H1 (cell line): ENCODE measurements at regions not wholly inside any gene's neighbourhood (a gene's known extent, or its start where the extent isn't known, plus 50 kb on each side); places are given as distances from the start of the nearest gene placed in this dataset.

Experiments
- CTCF ChIA-PET: fragments of 300-600 bp; sonication (Branson Sonifier 250); formaldehyde crosslinking; loops from one replicate; lab custom pipeline; 2021; ENCODE audit not compliant: partially characterized antibody; lab: Charles Lee
- POLR2A ChIA-PET: fragments of 300-600 bp; sonication (Branson Sonifier 250); formaldehyde crosslinking; loops from one replicate; lab custom pipeline; 2021; ENCODE audit warnings: inconsistent platforms; ENCODE audit not compliant: partially characterized antibody; lab: Charles Lee
- DNase-seq, 2 experiments: peaks; one replicate each; pipeline versions ENCODE4 v3.0.0 to v3.0.0-alpha.2; 2010 to 2022; ENCODE audit warnings: low spot score in 2 of 2, low read depth in 1 of 2, mixed read lengths in 1 of 2
- FAIRE-seq: peaks from 2 replicates; lab custom pipeline; 2011; peaks lifted over from hg19 to GRCh38; lab: Jason Lieb, UNC
- H2AFZ ChIP-seq: 2 replicates; pipeline ENCODE4 v1.8.1; 2012; ENCODE audit warnings: low read length, inconsistent platforms
- H2AK5ac ChIP-seq: 2 replicates; pipeline ENCODE4 v1.6.1; 2013; ENCODE audit warnings: low read depth, low read length
- H2BK120ac ChIP-seq: replicated peaks from 2 replicates; pipeline ENCODE3; 2013; ENCODE audit warnings: low read depth, low read length, inconsistent platforms
- H2BK12ac ChIP-seq: 2 replicates; pipeline ENCODE4 v1.6.1; 2013; ENCODE audit warnings: low read depth, low read length
- H2BK15ac ChIP-seq: 2 replicates; pipeline ENCODE4 v1.6.1; 2013; ENCODE audit warnings: low read length
- H2BK20ac ChIP-seq: 2 replicates; pipeline ENCODE4 v1.6.1; 2013; ENCODE audit warnings: low read length
- H2BK5ac ChIP-seq: 2 replicates; pipeline ENCODE4 v1.6.1; 2013; ENCODE audit warnings: low read depth, low read length
- H3K14ac ChIP-seq: 2 replicates; pipeline ENCODE4 v1.6.1; 2013; ENCODE audit warnings: inconsistent platforms; ENCODE audit not compliant: insufficient read length
- H3K18ac ChIP-seq: 2 replicates; pipeline ENCODE4 v1.6.1; 2013; ENCODE audit warnings: low read length; ENCODE audit errors: extremely low read depth
- H3K23ac ChIP-seq: 2 replicates; pipeline ENCODE4 v1.6.1; 2013; ENCODE audit warnings: inconsistent platforms; ENCODE audit not compliant: insufficient read length
- H3K23me2 ChIP-seq: 2 replicates; pipeline ENCODE4 v1.6.1; 2013; ENCODE audit warnings: low read depth, low read length
- H3K27ac ChIP-seq: 2 replicates; pipeline ENCODE4 v1.6.1; 2011; ENCODE audit warnings: low read depth, low read length, inconsistent platforms
- H3K27me3 ChIP-seq, 4 experiments: replicated peaks in 1 of 4; 1 replicate in 1 of 4; 2 replicates in 3 of 4; pipeline versions ENCODE4 v1.6.1 to v1.8.1; 2011 to 2013; ENCODE audit warnings: low read length in 3 of 4, mild to moderate bottlenecking in 3 of 4, inconsistent platforms in 2 of 4, mixed read lengths in 2 of 4, moderate library complexity in 1 of 4; ENCODE audit not compliant: control insufficient read depth in 3 of 4, insufficient read depth in 3 of 4; ENCODE audit errors: extremely low read depth in 1 of 4
- H3K36me3 ChIP-seq, 4 experiments: 2 replicates each; pipeline versions ENCODE4 v1.6.1 to v1.8.1; 2011 to 2013; ENCODE audit warnings: mild to moderate bottlenecking in 4 of 4, low read length in 3 of 4, moderate library complexity in 2 of 4, control low read depth in 1 of 4, inconsistent platforms in 1 of 4; ENCODE audit not compliant: insufficient read depth in 4 of 4, control insufficient read depth in 2 of 4
- H3K4ac ChIP-seq: replicated peaks from 2 replicates; pipeline ENCODE3; 2013; ENCODE audit warnings: low read length, low read depth, mixed read lengths, inconsistent platforms; ENCODE audit not compliant: insufficient read length
- H3K4me1 ChIP-seq, 4 experiments: replicated peaks in 1 of 4; 1 replicate in 1 of 4; 2 replicates in 3 of 4; pipeline versions ENCODE4 v1.6.1 to v1.8.1; 2011 to 2013; ENCODE audit warnings: low read length in 3 of 4, inconsistent platforms in 2 of 4, mixed read lengths in 1 of 4; ENCODE audit not compliant: insufficient read depth in 4 of 4, control insufficient read depth in 3 of 4
- H3K4me2 ChIP-seq, 2 experiments: 2 replicates each; pipeline versions ENCODE4 v1.6.1 to v1.8.1; 2011 to 2013; ENCODE audit warnings: low read depth in 2 of 2, low read length in 2 of 2, control low read depth in 1 of 2, inconsistent platforms in 1 of 2, mild to moderate bottlenecking in 1 of 2; ENCODE audit not compliant: insufficient read depth in 1 of 2
- H3K4me3 ChIP-seq, 4 experiments: fragments of 200-600, 300-600 bp in 1 of 4; sonication (generic), shearing (Covaris generic), sonication (Bioruptor Twin) in 1 of 4; 2 replicates each; pipeline versions ENCODE4 v1.5.1 to v1.8.1; 2011 to 2016; ENCODE audit warnings: low read length in 4 of 4, low read depth in 3 of 4, control low read depth in 2 of 4, inconsistent platforms in 2 of 4, mild to moderate bottlenecking in 2 of 4, mixed read lengths in 1 of 4, moderate library complexity in 1 of 4; ENCODE audit not compliant: insufficient read depth in 2 of 4; ENCODE audit errors: extremely low read depth in 1 of 4
- H3K56ac ChIP-seq: replicated peaks from 2 replicates; pipeline ENCODE3; 2013; ENCODE audit warnings: low read depth, mild to moderate bottlenecking, mixed read lengths, low read length, inconsistent platforms; ENCODE audit not compliant: insufficient read length
- H3K79me1 ChIP-seq: 2 replicates; pipeline ENCODE4 v1.6.1; 2013; ENCODE audit warnings: low read depth, low read length, control low read depth
- H3K79me2 ChIP-seq, 2 experiments: 2 replicates each; pipeline versions ENCODE4 v1.6.1 to v1.8.1; 2012 to 2013; ENCODE audit warnings: low read length in 2 of 2, mild to moderate bottlenecking in 2 of 2, inconsistent platforms in 1 of 2; ENCODE audit not compliant: insufficient read depth in 2 of 2, control insufficient read depth in 1 of 2
- H3K9ac ChIP-seq, 4 experiments: replicated peaks in 1 of 4; 1 replicate in 1 of 4; 2 replicates in 3 of 4; pipeline versions ENCODE4 v1.6.1 to v1.8.1; 2011 to 2013; ENCODE audit warnings: low read depth in 3 of 4, low read length in 3 of 4, control low read depth in 2 of 4, mild to moderate bottlenecking in 2 of 4, moderate library complexity in 2 of 4, inconsistent platforms in 1 of 4; ENCODE audit errors: extremely low read depth in 1 of 4
- H3K9me3 ChIP-seq, 2 experiments: 2 replicates each; pipeline versions ENCODE4 v1.6.1 to v1.8.1; 2012 to 2013; ENCODE audit warnings: mild to moderate bottlenecking in 2 of 2, moderate library complexity in 2 of 2, control low read depth in 1 of 2, inconsistent platforms in 1 of 2, low read depth in 1 of 2, low read length in 1 of 2, mixed read lengths in 1 of 2; ENCODE audit not compliant: insufficient read depth in 2 of 2
- H4K20me1 ChIP-seq, 2 experiments: replicated peaks in 1 of 2; 2 replicates each; pipeline versions ENCODE3 to v1.8.1; 2011 to 2013; ENCODE audit warnings: inconsistent platforms in 2 of 2, low read length in 2 of 2, mild to moderate bottlenecking in 1 of 2; ENCODE audit not compliant: insufficient read depth in 2 of 2, control insufficient read depth in 1 of 2
- H4K5ac ChIP-seq: 2 replicates; pipeline ENCODE4 v1.6.1; 2013; ENCODE audit warnings: low read length, low read depth, mixed read lengths, inconsistent platforms; ENCODE audit not compliant: insufficient read length
- H4K8ac ChIP-seq: 2 replicates; pipeline ENCODE4 v1.8.0; 2013; ENCODE audit warnings: mild to moderate bottlenecking, moderate library complexity, low read length, inconsistent platforms; ENCODE audit not compliant: insufficient read depth; ENCODE audit errors: extremely low read depth
- H4K91ac ChIP-seq: replicated peaks from 2 replicates; pipeline ENCODE3; 2013; ENCODE audit warnings: low read length, mixed read lengths, inconsistent platforms; ENCODE audit not compliant: insufficient read length
- ATF2 ChIP-seq: IDR thresholded peaks from 2 replicates; pipeline ENCODE4 v1.6.1; 2012; ENCODE audit warnings: low read length, inconsistent platforms
- FOSL1 ChIP-seq: IDR thresholded peaks from 2 replicates; pipeline ENCODE4 v1.6.1; 2011; ENCODE audit warnings: mild to moderate bottlenecking, low read depth, low read length, moderate library complexity; ENCODE audit not compliant: insufficient read depth
- HDAC6 ChIP-seq: IDR thresholded peaks from one replicate; pipeline ENCODE4 v1.7.1; 2012; ENCODE audit warnings: low read depth, mild to moderate bottlenecking, inconsistent platforms, low read length, moderate library complexity
- JUND ChIP-seq: IDR thresholded peaks from 2 replicates; pipeline ENCODE4 v1.6.1; 2011; ENCODE audit warnings: mild to moderate bottlenecking, improper control_type of control experiment, low read length
- KDM4A ChIP-seq: IDR thresholded peaks from one replicate; pipeline ENCODE4 v1.7.1; 2012; ENCODE audit warnings: low read depth, mild to moderate bottlenecking, moderate library complexity, low read length, inconsistent platforms; ENCODE audit not compliant: severe bottlenecking
- MAX ChIP-seq: IDR thresholded peaks from 2 replicates; pipeline ENCODE4 v1.6.1; 2012; ENCODE audit warnings: inconsistent platforms
- TEAD4 ChIP-seq: IDR thresholded peaks from 2 replicates; pipeline ENCODE4 v1.6.1; 2012; ENCODE audit warnings: low read depth, low read length, inconsistent platforms, mixed read lengths
- ZNF274 ChIP-seq: IDR thresholded peaks from 2 replicates; pipeline ENCODE4 v1.7.0; 2012; ENCODE audit warnings: low read length, borderline replicate concordance; ENCODE audit errors: extremely low read depth
- WGBS, 2 experiments: shearing (Covaris generic) in 1 of 2; methylation state at CpG; one replicate each; pipeline versions ENCODE4 v1.1.6 to v1.1.7; 2013 to 2015; ENCODE audit warnings: low lambda C conversion rate in 2 of 2, mixed read lengths in 2 of 2, inconsistent platforms in 1 of 2, low coverage in 1 of 2, missing lambda C conversion rate in 1 of 2; ENCODE audit not compliant: insufficient replicate concordance in 2 of 2, insufficient coverage in 1 of 2, insufficient read length in 1 of 2; ENCODE audit errors: extremely low coverage in 1 of 2, missing lambda C conversion rate in 1 of 2; 5-methylcytosine and 5-hydroxymethylcytosine counted together
- TF ChIP-seq, protein P1 (sequence below): IDR thresholded peaks from 2 replicates; pipeline ENCODE4 v1.6.1; 2011; ENCODE audit warnings: low read depth, mild to moderate bottlenecking, low read length; ENCODE audit not compliant: insufficient read depth

DNA sequence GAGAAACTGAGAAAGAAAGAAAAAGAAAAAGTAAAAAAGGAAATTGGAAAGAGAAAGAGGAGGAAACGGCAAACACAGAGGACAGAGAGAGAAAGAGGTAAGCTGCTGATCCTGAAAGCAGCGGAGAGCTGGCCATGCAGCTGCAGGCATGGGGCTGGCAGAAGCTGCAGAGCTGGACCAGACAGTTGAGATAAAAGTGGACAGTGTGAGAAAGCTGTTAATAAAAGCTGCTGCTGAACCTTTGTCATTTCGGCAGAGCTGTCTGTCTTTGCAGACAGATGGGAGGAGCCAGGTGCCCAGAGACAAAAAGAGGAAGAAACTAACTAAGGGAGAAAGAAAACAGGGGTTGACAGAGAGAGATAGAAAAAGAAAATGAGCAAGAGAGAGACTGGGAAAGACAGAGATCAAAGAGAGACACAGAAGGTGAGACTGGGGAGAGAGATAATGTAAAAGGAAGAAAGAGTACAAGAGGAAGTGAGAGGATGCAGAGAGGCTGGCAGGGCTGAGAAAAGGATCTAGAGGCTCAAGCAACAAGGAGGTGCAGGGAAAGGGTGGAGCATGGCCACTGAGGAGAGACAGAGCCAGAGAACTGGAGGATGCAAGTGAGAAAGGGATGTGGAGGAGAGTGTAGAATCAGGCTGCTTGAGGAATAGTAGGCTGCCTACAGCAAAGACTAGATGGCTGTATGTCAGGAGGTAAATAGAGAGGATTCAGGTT lies 376.8 kb upstream of the FGF16 start:
- Histone ChIP-seq H3K4me1 (no peaks in the 10 kb centered on the region), H3K9ac (no peak overlapping the region), H3K14ac (no peak overlapping the region), H4K8ac (no peak overlapping the region), H3K79me1 (no peaks in the 10 kb centered on the region), H2AFZ (no peak overlapping the region; the same call in 1 of the 2 replicates), H3K18ac (no peak overlapping the region), H3K4ac (no peak overlapping the region), H2AK5ac (no peak overlapping the region), H2BK5ac (no peak overlapping the region), H3K27me3 (no peaks in the 10 kb centered on the region), H3K36me3 (no peaks in the 10 kb centered on the region), H2BK120ac (no peak overlapping the region), H3K56ac (no peak overlapping the region), H2BK12ac (no peak overlapping the region), H3K79me2 (no peaks in the 10 kb centered on the region), H3K9me3 (no peaks in the 10 kb centered on the region), H3K27ac (no peak overlapping the region), H3K4me3 (no peak overlapping the region), H4K20me1 (no peaks in the 10 kb centered on the region), H4K5ac (no peak overlapping the region), H3K23ac (no peak overlapping the region), H2BK15ac (no peak overlapping the region), H4K91ac (no peak overlapping the region), H3K4me2 (no peak overlapping the region), H2BK20ac (no peak overlapping the region), H3K23me2 (no peaks in the 10 kb centered on the region)
- 60% methylated on average over 1 of the region's 3 CpGs; no CpG with 5 or more reads in 1 of the 2 experiments for WGBS, 2 experiments
- CTCF ChIA-PET: no interaction called here
- no peak for DNase-seq
- TF ChIP-seq FOSL1 (no peak), ATF2 (no peak), JUND (no peak), HDAC6 (no peak), KDM4A (no peak), ZNF274 (no peak), TEAD4 (no peak), MAX (no peak)
- TF ChIP-seq, protein P1, sequence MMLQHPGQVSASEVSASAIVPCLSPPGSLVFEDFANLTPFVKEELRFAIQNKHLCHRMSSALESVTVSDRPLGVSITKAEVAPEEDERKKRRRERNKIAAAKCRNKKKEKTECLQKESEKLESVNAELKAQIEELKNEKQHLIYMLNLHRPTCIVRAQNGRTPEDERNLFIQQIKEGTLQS: no peak
- POLR2A ChIA-PET: no interaction called here
- no peak for FAIRE-seq
